GM18951 (cell line): ENCODE measurements at regions not wholly inside any gene's neighbourhood (a gene's known extent, or its start where the extent isn't known, plus 50 kb on each side); places are given as distances from the start of the nearest gene placed in this dataset.
"Not testable (repeated sequence)": the region's sequence is repeated elsewhere in the genome, so short reads cannot be mapped to it uniquely, and the experiment has no call there.

ENCODE experiments used
- POLR2A ChIP-seq: IDR thresholded peaks from 4 replicates; pipeline ENCODE4 v1.6.1; 2011; ENCODE audit warnings: mild to moderate bottlenecking; ENCODE audit not compliant: insufficient read length, insufficient read depth; ENCODE audit errors: extremely low read depth
- in situ Hi-C: fragments of 300-500 bp; cut with MboI; formaldehyde crosslinking; loops from one replicate; pipeline ENCODE4 v1.12.0; 2022; ENCODE audit warnings: low sequenced_read_pairs, mixed read lengths, inconsistent platforms; ENCODE audit not compliant: unreplicated experiment

DNA sequence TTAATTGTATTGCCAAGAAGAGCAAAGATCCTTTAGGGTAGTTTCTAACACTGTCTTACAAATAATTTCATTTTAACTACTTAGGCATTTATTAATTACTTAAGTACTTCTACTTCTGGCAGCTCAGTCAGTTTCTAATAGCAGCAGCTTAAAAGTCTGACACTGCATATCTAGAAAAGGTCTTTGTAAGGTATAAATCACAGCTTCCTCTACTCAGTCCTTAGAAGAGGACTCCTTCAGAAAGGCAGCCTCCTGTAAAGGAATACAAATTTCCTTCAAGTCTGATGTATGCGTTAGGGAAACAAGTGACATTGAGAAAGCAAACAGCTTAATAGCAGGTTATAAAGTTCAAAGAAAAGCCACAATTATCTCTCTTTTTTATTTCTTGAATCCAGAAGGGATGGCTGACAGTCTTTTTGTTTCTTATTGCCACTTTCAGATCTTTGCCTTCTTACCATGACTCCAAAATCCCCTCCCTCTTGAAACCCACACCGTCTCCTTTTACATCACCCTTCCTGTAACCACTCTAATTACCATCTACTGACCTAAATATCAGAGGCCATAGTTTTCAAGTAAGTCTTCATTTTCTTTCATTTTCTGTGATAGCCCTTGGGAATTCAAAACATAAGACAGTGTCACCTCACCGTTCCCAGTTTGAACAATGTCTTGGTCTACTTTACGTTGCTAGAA lies 109.5 kb downstream of the CGGBP1 start:
- in situ Hi-C loops: no loop called here
- TF ChIP-seq POLR2A: no peak

DNA sequence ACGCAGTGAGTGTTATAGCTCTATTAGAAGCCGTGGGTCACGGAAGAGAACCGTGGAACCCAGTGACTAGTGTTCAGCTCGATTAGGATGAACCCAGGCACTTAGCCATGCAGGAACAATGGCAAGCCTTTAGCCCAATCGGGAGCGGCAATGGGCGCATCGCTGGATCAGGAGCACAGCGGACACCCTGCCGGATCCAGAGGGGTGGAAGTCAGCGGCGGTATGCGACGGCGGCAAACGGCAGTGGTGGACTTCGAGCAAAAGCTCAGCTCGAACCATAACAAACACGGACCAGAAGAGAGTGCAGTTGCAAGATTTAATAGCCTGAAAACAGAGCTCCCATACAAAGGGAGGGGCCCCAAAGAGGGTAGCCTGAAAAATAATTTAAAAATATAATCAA lies 112.8 kb downstream of the CGGBP1 start:
- in situ Hi-C loops: not testable (repeated sequence)

DNA sequence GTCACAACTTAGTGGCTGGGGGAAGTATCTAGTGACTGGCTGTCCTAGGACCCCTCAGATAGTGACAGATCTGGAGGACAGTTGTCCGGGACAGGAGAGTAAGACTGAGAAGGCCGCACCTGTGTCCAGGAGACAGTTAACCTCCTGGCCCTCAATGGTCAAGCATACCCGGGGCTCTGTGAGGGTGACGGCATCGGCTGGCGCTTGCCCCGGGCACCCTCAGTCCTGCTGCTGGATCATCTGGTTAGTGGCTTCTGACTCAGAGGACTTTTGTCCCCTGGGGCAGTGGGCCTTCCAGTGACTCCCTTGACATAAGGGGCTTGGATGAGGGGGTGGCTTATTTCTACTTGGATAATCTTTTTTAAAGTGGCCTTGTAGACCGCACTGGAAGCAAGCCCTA lies 116.5 kb downstream of the CGGBP1 start:
- in situ Hi-C loops: not testable (repeated sequence)

DNA sequence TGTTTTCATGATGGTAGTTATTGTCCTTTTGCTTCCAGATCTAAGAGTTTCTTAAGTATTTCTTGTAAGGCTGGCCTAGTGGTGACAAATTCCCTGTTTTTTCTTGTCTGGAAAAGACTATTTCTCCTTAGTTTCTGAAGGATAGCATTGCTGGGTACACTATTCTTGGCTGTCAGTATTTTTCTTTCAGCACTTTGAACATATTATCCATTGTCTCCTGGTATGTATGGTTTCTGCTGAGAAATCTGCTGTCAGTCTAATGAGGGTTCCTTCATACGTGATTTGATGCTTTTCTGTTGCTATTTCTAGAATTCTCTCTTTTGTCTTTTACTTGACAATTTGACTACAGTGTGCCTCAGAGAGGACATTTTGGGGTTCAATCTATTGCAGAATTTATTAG lies 134.3 kb downstream of the CGGBP1 start:
- TF ChIP-seq POLR2A: no peak
- in situ Hi-C loops: no loop called here

DNA sequence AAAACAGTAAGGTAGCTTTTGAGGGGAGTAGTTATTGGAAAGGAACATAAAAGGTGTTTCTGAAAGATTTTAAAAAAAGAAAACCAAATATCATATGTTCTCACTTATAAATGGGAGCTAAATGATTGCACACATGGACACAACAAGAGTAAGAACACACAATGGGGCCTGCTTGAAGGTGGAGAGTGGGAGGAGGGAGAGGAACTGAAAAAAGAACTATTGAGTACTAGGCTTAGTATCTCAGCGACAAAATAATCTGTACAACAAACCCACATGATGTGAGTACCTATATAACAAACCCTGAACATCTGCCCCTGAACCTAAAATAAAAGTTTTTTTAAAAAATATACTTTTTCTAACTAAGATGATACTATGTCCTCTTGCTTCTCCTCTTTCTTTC lies 138.3 kb downstream of the CGGBP1 start:
- no peak for TF ChIP-seq POLR2A
- in situ Hi-C loops: no loop called here

DNA sequence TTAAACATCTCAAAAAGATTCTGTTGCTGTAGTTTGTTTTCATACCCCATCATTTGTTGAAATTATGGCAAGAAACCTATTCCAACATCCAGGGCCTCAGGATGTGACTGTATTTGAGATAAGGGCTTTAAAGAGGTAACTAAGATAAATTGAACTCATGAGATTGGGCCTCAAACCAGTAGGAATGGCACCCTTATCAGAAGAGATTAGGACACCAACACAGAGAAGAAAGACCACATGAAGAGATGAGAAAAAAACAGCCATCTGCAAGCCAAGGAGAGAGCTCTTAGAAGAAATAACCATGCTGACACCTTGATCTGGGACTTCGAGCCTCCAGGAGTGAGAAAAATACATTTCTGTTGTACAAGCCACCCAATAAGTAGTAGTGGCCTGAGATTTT lies 157.7 kb downstream of the CGGBP1 start:
- TF ChIP-seq POLR2A: no peak
- in situ Hi-C loops: no loop called here

DNA sequence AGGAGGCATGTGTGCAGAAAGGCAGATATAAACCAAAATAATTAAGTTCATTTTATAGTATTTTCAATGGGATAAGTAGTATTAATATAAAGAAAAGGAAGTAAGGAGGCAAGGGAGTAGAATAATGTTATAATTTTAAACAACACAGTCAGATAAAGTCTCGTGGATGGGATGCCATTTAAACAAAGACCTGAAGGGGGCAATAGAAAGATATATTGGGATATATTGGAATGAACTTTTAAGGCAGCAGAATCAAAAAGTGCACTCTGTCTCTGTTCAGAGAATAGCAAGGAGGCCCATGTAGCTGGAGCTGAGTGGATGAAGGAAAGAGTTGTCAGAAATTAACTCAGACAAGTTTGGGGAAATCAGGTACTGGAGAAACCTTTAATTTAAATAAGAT lies 158.7 kb downstream of the CGGBP1 start:
- in situ Hi-C loops: no loop called here
- no peak for TF ChIP-seq POLR2A

DNA sequence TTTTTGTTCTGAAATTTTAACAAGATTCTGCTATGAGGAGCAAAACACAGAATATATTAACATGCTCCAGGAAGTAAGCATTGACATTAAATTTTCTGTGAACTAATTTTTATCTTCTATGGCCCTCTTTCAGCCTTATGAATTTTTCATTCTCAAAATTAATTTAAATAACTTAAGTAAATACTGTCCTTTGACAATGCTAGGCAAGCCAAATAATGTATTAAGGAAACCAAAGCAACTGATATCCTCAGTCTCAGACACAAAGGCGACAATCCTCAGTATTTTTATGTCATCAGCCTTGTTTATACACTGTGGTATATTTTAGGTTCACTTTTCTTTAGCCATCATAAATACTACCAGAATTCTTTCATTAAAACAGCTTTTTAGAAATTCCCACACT lies 159.8 kb downstream of the CGGBP1 start:
- in situ Hi-C loops: no loop called here
- no peak for TF ChIP-seq POLR2A

DNA sequence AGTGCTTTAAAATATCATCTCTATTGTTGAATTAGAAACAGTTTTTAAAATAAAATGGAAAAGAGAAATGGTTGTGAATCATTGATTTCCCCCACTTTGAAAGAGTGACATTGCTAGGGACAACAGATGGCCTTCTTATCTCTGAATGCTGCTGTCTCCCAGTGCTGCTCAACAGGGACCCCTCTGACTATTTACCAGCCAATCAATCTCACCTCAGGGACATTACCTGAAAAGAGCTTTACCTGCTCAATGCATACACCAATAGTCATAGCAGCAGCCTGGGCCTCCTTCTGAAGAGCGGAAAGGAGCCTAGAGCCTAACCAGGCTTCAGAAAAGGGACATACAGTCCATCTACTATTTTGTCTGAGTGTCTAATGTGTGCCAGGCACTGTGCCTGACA lies 162.8 kb downstream of the CGGBP1 start:
- no peak for TF ChIP-seq POLR2A
- in situ Hi-C loops: no loop called here

DNA sequence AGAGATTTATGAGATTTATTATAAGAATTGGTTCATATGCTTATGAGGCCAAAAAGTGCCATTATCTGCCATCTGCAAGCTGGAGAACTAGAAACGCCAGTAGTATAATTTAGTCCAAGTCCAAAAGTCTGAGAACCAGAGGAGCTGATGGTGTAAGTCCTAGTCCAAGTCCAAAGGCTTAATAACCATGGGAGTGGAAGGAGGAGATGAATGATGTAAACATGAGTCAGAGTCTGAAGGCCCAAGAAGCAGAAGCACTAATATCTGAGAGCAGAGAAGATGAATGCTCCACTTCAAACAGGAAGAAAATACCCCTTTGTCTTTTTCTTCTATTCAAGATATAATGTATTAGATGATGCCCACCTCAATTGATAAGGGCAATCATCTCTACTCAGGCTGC lies 185.7 kb downstream of the CGGBP1 start:
- in situ Hi-C loops: no loop called here
- no peak for TF ChIP-seq POLR2A

DNA sequence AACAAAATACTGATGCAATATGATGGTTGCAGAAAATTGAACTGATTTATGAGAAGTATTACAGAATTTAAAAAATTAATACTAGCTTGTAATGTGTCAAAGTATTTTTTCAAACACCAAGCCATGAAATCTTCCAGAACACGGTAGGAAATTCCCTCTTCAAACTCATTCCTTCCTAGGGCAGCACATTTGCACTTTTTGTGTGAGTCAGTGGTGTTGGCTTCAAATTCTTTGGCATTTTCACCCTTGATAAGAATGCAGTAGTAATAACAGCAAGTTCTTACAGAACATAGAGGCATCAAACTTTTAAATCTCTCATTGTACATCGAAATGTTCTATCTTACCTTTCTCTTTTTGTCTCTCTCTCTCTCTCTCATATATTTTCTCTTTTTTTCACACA lies 191.8 kb downstream of the CGGBP1 start:
- TF ChIP-seq POLR2A: no peak
- in situ Hi-C loops: no loop called here

DNA sequence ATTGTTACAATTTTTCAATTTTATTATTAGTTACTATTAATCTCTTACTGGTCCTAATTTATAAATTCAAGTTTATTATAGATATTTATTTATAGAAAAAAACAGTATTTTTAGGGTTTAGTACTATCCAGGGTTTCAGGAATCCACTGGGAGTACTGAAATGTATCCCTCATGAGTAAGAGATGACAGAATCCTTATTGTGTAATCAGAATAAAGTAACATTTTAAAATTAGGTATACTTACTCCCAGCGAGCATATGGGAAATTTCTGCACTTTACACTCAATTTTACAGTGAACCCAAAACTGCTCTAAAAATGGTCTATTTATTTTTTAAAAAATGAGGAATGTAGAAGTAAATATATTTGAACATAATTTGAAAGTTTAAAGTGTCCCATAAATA lies 202.7 kb downstream of the CGGBP1 start:
- in situ Hi-C loops: no loop called here
- TF ChIP-seq POLR2A: no peak

DNA sequence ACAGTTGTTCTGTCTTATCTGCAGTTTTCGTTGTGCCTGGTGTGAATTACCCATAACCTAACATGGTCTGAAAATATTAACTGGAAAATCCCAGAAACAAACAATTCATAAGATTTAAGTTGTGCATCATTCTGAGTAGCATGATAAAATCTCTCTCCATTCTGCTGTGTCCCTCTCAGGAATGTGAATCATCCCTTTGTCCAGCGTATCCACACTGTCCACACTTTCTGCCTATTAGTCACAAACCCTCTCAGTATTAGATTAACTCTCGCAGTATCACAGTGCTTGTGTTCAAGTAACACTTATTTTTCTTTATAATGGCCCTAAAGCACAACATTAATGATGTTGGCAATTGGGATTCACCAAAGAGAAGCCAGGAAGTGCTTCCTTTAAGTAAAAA lies 203.2 kb downstream of the CGGBP1 start:
- in situ Hi-C loops: no loop called here
- TF ChIP-seq POLR2A: no peak

DNA sequence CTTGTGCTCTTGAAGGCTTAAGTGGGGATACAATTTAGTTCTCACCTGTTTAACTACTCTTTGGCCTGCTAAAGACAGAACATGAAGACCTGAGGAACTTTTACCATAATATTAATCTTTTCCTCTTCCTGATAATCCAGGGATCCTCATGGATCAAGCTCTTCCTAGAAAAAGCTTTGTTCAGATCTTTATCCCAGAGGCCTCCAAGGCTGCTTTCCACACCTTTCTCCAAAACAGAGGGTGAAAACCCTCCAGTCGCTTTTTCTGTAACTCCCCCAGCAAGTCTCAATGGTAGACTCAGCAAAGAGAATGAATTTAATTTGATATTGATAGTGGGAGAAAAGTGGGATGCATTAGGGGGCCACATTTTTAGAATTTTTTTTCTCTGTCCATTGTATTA lies 203.6 kb downstream of the CGGBP1 start:
- in situ Hi-C loops: no loop called here
- no peak for TF ChIP-seq POLR2A

DNA sequence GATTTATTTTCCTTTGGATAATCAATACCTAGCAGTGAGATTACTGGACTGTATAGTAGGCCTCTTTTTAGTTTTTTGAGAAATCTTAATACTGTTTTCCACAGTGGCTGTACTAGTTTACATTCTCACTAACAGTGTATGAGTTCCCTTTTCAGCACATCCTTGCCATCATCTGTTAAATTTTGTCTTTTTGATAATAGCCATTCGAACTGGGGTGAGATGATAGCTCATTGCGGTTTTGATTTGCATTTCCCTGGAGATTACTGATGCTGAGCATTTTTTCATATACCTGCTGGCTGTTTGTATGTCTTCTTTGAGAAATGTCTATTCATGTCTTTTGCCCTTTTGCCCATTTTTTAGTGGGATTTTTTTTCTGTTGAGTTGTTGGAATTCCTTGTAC lies 210.8 kb downstream of the CGGBP1 start:
- in situ Hi-C loops: no loop called here
- no peak for TF ChIP-seq POLR2A
